HG03064 (cell line): ENCODE measurements at regions not wholly inside any gene's neighbourhood (a gene's known extent, or its start where the extent isn't known, plus 50 kb on each side); places are given as distances from the start of the nearest gene placed in this dataset.

ENCODE experiments used
- ATAC-seq: cut with Tn5 transposase; IDR thresholded peaks from one replicate; pipeline ENCODE4 v1.9.1; 2021; ENCODE audit warnings: low read depth; ENCODE audit not compliant: unreplicated experiment

DNA sequence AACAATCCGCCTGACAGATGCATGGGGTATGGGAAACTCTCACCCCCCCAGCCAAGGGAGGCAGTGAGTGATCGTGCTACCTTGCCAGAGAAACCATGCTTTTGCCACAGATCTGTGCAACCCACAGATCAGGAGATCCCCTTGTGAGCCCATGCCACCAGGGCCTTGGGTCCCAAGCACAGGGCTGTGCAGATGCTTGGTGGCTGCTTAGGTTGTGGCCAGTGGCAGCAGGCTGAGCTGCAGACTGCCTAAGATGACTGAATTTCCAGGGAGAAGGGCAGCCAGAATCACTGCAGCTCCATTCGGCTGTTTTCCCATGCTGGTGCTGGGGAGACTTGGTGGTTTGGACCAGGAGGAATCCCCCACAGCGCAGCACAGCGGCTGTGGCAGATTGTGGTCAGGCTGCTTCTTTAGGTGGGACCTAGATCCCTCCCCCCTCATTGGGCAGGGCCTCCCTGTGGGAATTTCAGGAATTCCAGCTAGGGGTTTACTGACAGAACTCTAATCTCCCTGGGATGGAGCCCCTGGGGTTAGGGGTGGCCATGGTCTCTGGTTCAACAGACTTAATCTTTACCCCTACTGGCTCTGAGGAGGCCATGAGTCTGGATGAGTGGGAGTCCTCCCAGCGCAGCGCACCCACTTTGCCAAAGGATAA is 264.6 kb upstream of the DAAM1 start:
- no peak for ATAC-seq

DNA sequence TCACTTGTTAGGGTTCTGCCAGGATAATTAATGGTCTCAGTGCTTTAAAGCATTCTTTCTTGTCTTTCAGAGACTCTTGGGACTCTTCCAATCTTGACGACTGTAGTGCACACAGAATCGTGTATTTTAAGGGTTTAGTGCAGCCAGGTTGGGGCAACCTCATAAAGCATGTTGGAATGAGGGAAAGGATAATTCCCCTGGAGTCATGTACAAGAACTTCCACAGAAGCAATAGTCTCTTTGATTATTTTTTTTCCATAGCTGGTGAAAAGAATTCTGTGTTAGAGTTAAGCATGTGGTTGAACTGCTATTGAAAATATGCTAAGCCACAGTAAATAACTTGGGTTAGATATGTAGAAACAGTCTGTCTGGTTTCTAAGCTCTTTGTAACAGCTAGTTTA is 246.8 kb upstream of the DAAM1 start:
- ATAC-seq, result no peak

DNA sequence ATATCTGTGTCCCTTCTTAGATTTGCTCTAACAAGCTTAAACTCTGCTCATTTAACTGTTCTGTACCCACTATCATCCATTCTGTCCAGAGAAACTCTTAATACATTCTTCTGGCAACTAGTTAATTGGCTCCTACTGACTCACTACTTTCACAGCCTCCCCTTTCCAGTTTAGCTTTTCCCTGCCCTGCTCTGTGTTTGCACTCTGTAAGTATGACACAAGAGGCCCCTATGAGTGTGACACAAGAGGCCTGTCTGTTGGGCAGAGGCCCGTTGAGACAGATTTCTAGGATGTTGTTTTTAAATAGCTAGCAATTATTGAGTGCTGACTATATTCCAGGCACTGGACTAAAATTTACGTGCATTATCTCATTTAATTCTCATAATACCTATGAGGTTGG is 246.0 kb upstream of the DAAM1 start:
- no peak for ATAC-seq

DNA sequence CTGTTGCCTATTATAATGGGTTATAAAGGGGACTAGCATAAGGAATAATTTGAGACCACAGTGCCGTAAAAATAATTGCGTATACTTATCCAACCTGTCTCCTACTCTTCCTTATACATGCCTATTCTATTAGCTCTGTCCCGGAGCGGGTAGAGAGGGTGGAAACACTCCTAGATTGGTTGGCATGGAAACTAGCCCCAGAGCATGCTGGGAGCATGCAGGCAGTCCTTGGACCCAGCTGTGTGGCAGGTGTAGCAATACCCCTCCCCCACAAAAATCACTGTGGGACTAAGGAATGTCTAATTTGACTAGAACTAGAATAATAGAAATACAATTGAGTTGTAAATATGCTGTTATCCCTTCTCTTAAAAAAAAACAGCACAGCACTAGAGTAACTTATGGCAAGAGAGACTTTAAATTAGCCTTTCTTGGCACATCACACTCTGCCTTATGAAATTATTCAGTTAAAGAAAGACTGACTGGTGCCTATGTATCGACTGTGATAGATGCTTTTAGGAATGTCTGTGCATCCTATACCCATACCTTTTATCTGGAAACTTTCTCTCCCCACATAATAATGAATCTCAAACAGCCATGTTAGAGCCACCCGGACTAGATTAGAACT is 244.0 kb upstream of the DAAM1 start:
- no peak for ATAC-seq

DNA sequence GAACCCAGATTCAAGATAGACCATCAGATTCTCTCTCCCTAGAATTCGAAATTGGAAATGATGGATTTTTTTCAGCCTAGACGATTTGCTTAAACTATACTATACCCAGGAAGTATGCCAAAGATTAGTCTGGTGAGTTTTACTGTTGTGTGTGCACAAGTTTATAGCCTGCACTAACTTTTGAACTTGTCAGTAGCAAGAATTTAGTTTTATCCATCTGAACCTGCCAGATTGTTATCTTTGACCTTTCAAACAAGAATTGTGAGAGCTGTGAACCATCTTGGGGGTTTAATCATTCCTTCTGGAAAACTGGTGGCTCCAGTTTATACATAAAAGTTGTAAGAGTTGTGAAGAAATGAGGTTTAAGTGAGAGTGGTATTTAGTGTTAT is 243.5 kb upstream of the DAAM1 start:
- no peak for ATAC-seq

DNA sequence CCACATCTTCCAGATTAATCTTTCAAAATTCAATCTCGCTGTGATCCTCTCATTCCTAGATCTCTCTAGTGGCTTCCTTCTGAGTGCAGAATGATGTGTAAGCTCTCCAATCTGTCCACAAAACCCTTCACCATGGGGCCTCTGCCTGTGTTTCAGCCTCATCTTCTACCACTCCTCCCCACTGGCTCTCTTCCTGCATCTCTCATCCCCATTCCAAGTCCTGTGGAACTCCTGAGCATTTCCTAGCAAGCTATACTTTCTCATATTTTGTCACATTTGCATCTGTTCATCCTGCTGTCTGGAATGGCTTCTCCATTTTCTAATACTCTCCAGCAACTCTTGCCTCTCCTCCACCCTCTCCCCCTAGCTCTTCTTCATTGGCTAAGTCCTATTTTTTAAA is 242.0 kb upstream of the DAAM1 start:
- ATAC-seq, result no peak

DNA sequence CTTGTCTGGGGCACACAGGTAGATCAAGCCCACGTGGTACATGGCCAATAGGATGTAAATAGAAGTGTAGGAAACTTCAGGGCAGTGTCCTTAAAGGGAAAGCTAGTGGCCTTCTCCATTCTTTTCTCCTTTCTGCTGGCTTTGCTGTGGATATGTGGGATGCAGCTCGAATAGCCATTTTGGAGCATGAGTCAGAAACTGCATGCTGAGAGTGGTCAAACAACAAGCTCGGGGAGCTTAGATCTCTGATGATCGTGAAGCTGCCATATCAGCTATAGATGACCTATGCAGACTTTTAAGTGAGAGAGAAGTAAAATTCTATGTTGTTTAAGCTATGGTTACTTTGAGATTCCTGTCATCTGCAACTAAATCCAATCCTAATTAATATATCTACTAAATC is 241.3 kb upstream of the DAAM1 start:
- no peak for ATAC-seq

DNA sequence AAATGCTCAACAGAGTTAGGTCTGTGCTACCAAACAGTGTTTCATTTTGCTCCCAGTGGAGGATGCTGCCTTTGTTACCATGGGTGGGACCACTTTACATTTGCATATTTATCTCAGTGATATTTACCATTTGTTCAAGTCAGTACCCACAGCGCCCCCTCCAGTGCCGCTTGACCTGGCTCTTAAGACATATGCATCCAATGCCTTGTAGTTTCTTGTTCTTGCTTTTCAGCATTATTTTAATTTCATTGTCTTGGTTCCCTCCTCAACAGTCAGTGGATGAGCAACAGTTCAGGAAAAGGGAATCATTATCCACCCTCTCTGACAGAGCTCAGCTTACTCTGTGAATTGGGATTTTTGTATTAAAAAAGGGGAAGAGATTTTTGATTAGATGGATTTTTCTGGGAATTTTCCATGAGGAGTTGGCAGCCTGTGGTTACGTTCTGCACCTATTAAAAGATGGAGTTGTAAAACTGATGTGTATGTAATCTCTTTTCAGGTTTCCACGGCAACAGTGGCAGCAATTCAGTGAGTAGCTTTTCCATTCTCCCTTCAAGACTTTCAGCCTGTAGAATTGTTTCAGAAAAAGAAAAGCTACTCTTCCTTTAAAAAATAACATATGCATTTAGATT is 240.5 kb upstream of the DAAM1 start:
- ATAC-seq, result no peak

DNA sequence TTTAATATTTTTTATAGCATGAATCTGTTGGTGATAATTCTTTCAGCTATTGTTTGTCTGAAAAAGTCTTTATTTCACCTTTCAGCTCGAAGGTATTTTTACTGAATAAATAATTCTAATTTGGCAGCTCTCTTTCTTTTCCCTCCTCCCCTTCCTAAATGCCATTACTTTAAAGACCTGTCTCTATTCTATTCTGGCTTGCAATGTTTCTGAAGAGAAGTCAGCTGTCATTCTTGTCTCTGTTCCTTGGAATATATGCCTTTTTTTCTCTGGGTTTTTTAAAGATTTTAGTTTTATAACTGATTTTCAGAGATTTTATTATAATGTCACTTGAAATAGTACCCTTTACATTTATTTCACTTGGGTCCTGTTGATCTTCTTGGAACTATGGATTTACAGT is 237.9 kb upstream of the DAAM1 start:
- ATAC-seq, result no peak

DNA sequence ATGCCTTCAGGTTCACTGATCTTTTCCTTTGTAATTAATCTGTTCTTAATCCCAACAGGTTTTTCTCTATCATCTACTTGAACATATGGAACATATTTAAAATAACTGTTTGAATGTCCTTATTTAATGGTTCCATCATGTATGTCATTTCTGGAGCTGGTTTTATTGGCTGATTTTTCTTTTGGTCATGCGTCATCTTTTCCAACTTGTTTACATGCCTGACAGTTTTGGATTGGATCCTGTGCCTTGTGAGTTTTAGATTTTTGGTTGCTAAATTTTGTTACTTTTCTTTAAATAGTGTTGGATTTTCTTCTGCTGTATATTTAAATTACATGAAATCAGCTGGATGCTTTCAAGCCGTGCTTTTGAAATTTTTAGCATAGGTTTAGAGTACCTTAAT is 237.3 kb upstream of the DAAM1 start:
- no peak for ATAC-seq

DNA sequence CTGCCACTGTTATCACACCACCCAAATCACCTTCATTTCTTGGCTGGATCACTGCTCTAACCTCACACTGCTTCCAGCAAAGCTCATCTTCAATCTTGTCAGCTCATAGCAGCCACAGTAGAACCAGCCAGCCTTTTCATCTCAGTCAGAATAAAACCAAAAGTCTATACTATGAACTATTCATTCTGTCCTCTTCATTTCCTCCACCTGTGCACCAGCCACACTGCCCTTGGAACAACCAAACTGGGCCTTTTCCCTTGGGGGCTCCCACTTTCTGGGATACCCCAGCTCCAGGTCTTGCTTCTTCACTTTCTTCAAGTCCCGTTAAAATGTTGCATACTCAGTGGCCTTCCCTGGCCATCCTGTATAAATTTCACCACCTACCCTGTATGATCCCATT is 234.4 kb upstream of the DAAM1 start:
- ATAC-seq, result no peak

DNA sequence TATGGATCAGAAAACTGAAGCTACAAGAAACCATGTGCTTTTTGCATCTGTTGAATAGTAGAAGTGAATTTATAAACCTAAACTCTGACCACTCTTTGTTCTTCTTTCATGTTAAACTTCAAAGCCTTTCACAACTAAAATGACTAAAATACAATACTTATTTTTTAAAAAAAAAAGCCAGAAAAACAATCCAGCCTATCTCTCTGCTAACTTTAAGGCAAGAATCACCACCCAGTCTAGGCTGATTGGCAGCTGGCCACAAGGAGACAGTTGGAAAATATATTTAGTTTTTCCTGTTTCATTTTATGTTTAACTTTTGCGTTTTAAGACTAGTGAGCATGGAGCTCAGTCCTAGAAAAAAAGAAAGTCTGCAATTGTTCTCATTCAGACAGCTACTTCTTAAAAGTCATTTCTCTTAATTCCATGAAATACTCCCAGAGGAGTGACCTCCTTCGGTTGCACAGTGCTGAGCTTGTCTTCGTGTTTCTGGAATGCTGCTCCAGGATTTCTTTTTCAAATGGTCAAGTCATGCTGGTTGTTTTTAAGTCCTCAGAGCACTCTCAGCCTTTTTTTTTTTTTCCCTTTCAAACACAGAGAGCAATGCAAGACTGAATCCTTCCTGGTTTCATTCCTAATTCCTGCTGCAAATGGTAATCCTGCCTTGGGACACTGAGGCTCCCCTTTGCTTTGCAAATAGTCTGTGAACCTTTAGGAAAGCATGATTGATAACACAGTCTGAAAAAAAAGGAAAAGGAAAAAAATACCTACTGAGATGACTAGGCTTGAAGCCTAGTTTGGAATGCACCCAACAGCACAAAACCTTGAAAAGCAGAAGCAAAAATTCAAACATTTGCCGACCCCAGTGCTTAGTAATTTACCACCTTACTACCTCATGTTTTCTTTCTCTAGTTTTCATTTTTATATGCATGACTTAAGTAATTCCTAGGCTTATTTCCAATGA is 233.3 kb upstream of the DAAM1 start:
- no peak for ATAC-seq

DNA sequence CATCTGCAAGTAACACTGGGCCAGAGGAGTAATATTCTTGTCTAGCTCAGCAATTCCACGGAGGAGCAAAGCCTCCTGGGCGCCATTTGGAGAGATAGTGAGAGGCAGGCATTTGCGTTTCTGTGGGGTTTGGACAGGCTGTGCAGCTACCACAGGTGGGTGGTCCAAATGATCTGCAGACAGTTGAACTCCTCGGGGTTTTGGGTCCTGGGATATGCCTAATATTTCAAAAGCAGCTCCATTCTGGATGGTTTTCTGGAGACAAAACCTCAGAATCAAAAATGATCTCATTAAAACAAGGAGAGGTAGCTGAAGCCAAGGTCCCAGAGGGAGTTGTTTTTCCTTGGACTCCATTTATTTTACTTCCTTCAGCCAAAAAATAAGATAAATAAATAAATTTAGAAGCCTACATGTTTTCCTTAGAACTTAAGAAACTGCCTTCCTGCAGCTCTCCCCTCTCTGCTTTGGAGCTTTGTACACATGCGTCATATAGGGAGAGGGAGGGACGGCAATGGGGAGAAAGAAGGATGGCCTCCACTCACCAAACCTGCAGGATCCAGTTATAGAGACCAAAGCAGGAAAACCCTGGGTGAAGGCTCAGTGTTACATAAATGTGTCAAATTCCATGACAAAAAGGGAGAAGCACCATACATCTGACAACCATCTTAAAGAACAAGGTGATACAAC is 227.3 kb upstream of the DAAM1 start:
- no peak for ATAC-seq

DNA sequence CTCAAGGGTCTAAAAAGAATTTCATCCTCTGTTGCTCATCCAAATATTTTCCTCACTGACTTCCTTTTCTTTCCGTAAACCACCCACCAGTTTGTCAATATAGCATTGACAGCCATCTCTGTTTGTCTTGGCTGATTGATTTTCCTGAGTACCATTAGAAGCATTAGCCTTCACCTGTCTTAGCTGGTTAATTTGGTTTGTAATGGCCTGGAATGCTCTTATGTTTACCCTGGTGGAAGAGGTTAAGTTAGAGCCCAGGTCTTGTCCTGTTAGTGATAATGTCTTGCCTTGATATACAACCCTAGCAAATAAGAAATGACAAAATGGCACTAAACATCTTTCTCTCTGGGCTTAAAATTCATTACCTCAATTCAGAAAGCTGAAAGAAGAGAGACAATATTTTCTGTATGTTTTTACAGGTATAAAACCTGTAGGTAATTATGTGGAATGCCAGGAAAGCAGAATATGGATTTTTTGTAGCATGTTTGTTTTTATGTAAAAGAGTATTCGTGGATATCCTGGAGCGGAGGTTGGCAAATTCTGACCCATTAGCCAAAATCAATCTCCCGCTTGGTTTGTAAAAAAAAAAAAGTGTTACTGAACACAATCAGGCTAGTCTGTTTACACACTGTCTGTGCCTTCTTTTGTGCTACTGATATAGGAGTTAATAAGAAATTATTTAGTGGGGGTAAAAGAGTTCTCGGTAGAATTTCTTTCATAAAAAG is 224.4 kb upstream of the DAAM1 start:
- no peak for ATAC-seq

DNA sequence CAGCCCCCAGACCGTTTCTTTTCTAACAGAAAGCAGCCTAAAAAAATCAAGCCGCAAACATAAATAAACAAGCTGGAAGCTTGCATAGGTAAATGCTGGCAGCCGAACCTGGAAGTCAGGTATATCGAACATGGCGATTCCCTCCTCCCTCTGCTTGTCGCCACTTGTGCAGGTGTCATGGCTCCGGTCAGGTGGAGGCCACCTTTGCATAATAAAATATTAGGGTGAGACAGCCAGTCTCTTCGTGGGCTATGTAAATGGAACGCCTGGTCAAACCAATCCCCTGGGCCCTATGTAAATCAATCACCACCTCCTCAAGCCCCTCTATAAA is 223.9 kb upstream of the DAAM1 start:
- no peak for ATAC-seq

DNA sequence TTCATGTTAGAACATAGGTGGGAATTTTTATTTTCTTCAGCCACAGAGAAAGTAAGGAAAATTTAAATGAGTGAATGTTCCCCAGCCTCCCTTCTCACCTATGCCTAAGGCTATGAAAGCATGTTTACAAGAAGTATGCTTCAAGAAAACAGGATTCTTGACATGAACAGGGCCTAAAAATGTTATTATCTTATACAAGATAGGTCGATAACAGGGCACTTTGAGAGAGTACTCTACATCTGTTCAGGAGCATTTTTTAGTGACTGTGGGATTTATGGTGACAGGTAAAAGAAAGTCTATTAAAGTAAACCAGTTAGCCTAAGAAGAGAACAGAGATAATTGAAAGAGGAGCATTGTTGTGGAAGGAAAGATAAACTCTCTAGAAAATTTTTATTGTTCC is 222.9 kb upstream of the DAAM1 start:
- no peak for ATAC-seq

DNA sequence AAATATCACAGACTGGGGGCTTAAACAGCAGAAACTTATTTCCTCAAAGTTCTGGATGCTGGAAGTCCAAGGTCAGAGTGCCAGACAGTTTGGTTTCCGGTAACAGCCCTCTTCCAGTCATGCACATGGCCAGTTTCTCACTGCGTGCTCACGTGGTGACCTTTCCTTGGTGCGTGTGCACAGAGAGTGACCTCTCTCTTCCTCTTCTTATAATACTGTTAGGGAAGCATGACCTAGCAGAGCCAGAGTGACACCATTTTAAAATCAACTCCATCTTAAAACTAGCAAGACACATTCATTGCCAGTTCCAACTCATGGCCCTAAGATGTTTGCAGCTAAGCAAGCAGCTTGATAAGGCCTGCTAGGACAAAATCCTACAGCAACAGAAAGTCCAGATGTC is 221.5 kb upstream of the DAAM1 start:
- no peak for ATAC-seq

DNA sequence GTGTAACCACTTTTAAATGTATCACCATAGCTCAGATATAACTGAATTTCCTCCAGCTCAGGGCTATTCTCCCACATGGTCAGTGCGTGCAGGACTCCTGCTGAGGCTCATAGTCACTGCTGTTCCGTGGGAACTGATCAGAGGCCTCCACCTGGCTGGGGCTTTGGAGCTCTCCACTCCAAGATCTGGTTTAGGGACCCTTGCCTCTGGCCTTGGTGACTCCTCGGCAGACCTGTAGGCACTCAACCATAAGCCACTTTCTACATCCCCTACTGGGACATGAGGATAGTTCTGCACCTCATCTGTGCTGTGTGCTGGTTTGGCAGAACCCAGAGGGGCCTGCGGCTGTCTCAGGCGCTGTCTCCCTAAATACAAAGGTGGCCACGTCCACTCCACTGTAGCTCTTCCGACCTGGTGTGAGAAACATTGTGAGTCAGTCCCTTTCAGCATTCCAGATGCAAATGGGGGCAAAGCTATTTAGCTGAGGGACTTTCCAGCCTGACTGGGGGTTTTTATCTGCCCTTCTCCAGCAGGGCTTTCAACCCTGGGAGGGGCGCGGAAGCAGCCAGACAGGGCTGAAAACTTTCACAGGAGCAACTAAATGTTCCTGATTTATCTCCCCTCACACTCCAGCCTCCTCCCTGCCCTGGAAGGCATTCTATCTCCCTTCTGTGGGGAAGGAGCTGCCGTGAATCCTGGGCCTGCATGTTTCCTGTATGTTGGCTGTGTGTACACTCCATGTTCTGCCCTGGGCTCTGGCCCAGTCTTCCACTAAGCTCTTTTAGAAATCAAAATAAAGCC is 218.3 kb upstream of the DAAM1 start:
- no peak for ATAC-seq

DNA sequence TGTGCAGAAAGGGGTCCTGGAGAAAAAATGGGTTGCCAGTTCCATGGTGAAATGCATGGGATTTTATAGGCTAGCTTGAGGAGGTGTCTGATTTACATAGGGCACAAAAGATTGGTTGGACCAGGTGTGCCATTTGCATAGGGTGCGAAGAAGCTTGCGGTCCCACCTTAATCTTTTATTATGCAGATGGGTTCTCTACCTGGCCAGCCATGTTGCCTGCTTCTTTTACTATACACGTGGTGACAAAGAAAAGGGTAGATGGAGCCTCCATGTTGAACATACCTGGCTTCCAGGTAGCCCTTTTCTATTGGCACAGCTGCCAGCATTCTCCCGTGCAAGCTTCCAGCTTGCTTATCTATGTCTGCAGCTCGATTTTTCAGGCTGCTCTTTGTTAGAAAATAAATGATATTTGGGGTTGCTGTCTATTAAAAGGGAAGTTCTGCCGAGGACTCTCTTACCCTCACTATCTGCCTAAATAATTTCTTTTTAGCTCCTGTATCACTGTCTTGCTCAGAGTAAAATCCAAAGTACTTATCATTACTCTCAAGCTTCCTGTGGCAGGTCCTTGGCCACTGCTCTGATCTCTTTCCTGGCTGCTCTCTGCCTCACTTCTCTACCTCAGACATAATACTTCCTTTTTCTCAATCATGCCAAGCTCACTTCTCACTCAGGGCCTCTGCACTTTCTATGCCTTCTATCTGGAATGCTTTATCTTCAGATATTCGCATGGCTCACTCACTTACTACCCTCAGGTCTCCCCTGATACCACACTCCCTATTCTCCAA is 216.0 kb upstream of the DAAM1 start:
- no peak for ATAC-seq
